Naive thymus-derived CD4-positive, alpha-beta T cell (primary cell): ENCODE measurements at regions not wholly inside any gene's neighbourhood (a gene's known extent, or its start where the extent isn't known, plus 50 kb on each side); places are given as distances from the start of the nearest gene placed in this dataset.

ENCODE experiments used
- ATAC-seq: fragments of 150-1000 bp; cut with Tn5 transposase; 2 replicates; pipeline ENCODE4 v1.10.0; 2021; ENCODE audit warnings: mild to moderate bottlenecking, moderate library complexity
- CTCF ChIA-PET: fragments of 350-600 bp; sonication (Branson Sonifier 250); formaldehyde crosslinking; loops from one replicate; lab custom pipeline; 2021; ENCODE audit warnings: antibody characterized with exemption; lab: Charles Lee
- POLR2A ChIA-PET: fragments of 350-600 bp; sonication (Branson Sonifier 250); formaldehyde crosslinking; loops from one replicate; lab custom pipeline; 2021; ENCODE audit warnings: antibody characterized with exemption, inconsistent platforms; lab: Charles Lee
- DNase-seq, 9 donors: peaks; one replicate each; pipeline versions ENCODE4 v3.0.0 to v3.0.0-alpha.2; 2020 to 2022; ENCODE audit warnings: mixed read lengths in 1 of 9
- H3K27ac ChIP-seq: one replicate; pipeline ENCODE4 v1.7.0; 2013; ENCODE audit warnings: mild to moderate bottlenecking, low read depth, low read length, moderate library complexity
- H3K27me3 ChIP-seq, 2 donors: one replicate each; pipeline ENCODE4 v1.7.0; 2013; ENCODE audit warnings: low read length in 2 of 2, mild to moderate bottlenecking in 2 of 2, moderate library complexity in 2 of 2; ENCODE audit not compliant: control insufficient read depth in 2 of 2, insufficient read depth in 2 of 2
- H3K36me3 ChIP-seq, 3 experiments: 1 replicate in 2 of 3; 2 replicates in 1 of 3; pipeline ENCODE4 v1.7.0; 2013; ENCODE audit warnings: low read length in 3 of 3, mild to moderate bottlenecking in 3 of 3, moderate library complexity in 1 of 3; ENCODE audit not compliant: insufficient read depth in 3 of 3, control insufficient read depth in 2 of 3
- H3K4me1 ChIP-seq, 2 donors: one replicate each; pipeline ENCODE4 v1.7.0; 2013; ENCODE audit warnings: low read length in 2 of 2, mild to moderate bottlenecking in 2 of 2, moderate library complexity in 1 of 2; ENCODE audit not compliant: control insufficient read depth in 2 of 2, insufficient read depth in 2 of 2
- H3K4me3 ChIP-seq: 2 replicates; pipeline ENCODE4 v1.7.0; 2013; ENCODE audit warnings: mild to moderate bottlenecking, low read length
- H3K9me3 ChIP-seq, 3 experiments: 1 replicate in 2 of 3; 2 replicates in 1 of 3; pipeline ENCODE4 v1.7.0; 2013; ENCODE audit warnings: low read length in 3 of 3; ENCODE audit not compliant: control insufficient read depth in 2 of 3
- H3K27ac Mint-ChIP-seq, 9 donors: one replicate each; pipeline ENCODE4 v1.8.0; 2020 to 2022; ENCODE audit warnings: mixed read lengths in 9 of 9, mild to moderate bottlenecking in 8 of 9, moderate library complexity in 5 of 9, inconsistent platforms in 2 of 9
- H3K27me3 Mint-ChIP-seq, 5 donors: one replicate each; pipeline ENCODE4 v1.8.0; 2021 to 2022; ENCODE audit warnings: mixed read lengths in 5 of 5, mild to moderate bottlenecking in 1 of 5
- H3K36me3 Mint-ChIP-seq, 5 donors: one replicate each; pipeline ENCODE4 v1.8.0; 2020 to 2022; ENCODE audit warnings: mixed read lengths in 5 of 5, mild to moderate bottlenecking in 3 of 5, inconsistent platforms in 1 of 5
- H3K4me1 Mint-ChIP-seq, 7 donors: one replicate each; pipeline ENCODE4 v1.8.0; 2020 to 2022; ENCODE audit warnings: mixed read lengths in 7 of 7, mild to moderate bottlenecking in 3 of 7, inconsistent platforms in 1 of 7
- H3K4me3 Mint-ChIP-seq, 10 donors: one replicate each; pipeline ENCODE4 v1.8.0; 2020 to 2022; ENCODE audit warnings: mild to moderate bottlenecking in 10 of 10, mixed read lengths in 10 of 10, moderate library complexity in 6 of 10, inconsistent platforms in 2 of 10
- H3K9me3 Mint-ChIP-seq, 11 donors: one replicate each; pipeline ENCODE4 v1.8.0; 2020 to 2022; ENCODE audit warnings: mixed read lengths in 11 of 11, mild to moderate bottlenecking in 4 of 11, inconsistent platforms in 1 of 11, moderate library complexity in 1 of 11
- intact Hi-C, 2 donors: fragments of 100-400 bp; cut with micrococcal nuclease; formaldehyde crosslinking; loops; one replicate each; pipeline ENCODE4 v1.15.1; 2023

GRCh38 chr10:8468477-8468876 is 414.0 kb downstream of the GATA3 start:
- Mint-ChIP-seq H3K27me3 (peaks cover under 1 to 42% (median 11%) of the 10 kb centered on the region in 5 donors), H3K36me3 (peaks cover 0 to 2% (median 0%) of the 10 kb centered on the region in 5 donors), H3K4me1 (peaks cover 0 to 3% (median 0%) of the 10 kb centered on the region in 7 donors), H3K4me3 (no peak overlapping the region), H3K9me3 (peaks cover 0 to 2% (median 0%) of the 10 kb centered on the region in 11 donors), H3K27ac (no peak overlapping the region)
- ATAC-seq = no peak
- CTCF ChIA-PET = interaction anchor here (0.5 to 0.6 kb wide), 2 partner anchors 124 to 741 kb away, joined by 3 read pairs; no protein-coding TSS in a partner anchor
- POLR2A ChIA-PET = no interaction called here
- H3K4me1 ChIP-seq = no peaks in the 10 kb centered on the region
- H3K36me3 ChIP-seq = no peaks in the 10 kb centered on the region
- intact Hi-C loops = no loop called here
- no peaks in the 10 kb centered on the region for H3K27me3 ChIP-seq
- H3K4me3 ChIP-seq = no peak overlapping the region
- no peak overlapping the region for H3K27ac ChIP-seq
- no peak for DNase-seq
- no peaks in the 10 kb centered on the region for H3K9me3 ChIP-seq

GRCh38 chr10:8473205-8473604 is 418.7 kb downstream of the GATA3 start:
- Mint-ChIP-seq H3K9me3 (peaks cover 0 to 9% (median 6%) of the 10 kb centered on the region in 11 donors), H3K36me3 (peaks cover 0 to 2% (median 0%) of the 10 kb centered on the region in 5 donors), H3K27me3 (peaks cover 8 to 46% (median 25%) of the 10 kb centered on the region in 5 donors), H3K27ac (no peak overlapping the region), H3K4me1 (peaks cover 0 to 3% (median 0%) of the 10 kb centered on the region in 7 donors), H3K4me3 (no peak overlapping the region)
- intact Hi-C loops = loop anchor here (1.0 to 10.0 kb wide), 10 partner anchors 68 to 948 kb away; no protein-coding TSS in a partner anchor
- ChIA-PET POLR2A (no interaction called here), CTCF (interaction anchor here (1.5 kb wide), 1 partner anchor 414 kb away, joined by 3 read pairs; no protein-coding TSS in a partner anchor)
- peak; percentile 51 for ATAC-seq
- no peak overlapping the region for H3K4me3 ChIP-seq
- no peaks in the 10 kb centered on the region for H3K36me3 ChIP-seq
- DNase-seq = peak in 7 of 9 donors; percentile 8 to 61 (median 36)
- H3K4me1 ChIP-seq = no peaks in the 10 kb centered on the region
- no peaks in the 10 kb centered on the region for H3K27me3 ChIP-seq
- no peak overlapping the region for H3K27ac ChIP-seq
- H3K9me3 ChIP-seq = no peaks in the 10 kb centered on the region

GRCh38 chr10:8477300-8477699 is 422.8 kb downstream of the GATA3 start:
- ATAC-seq (no peak), DNase-seq (no peak)
- peaks cover 0 to 2% (median 0%) of the 10 kb centered on the region in 5 donors for H3K36me3 Mint-ChIP-seq
- H3K4me3 Mint-ChIP-seq = no peak overlapping the region
- no peaks in the 10 kb centered on the region for H3K4me1 ChIP-seq
- peaks cover 0 to 1% (median 0%) of the 10 kb centered on the region in 7 donors for H3K4me1 Mint-ChIP-seq
- H3K4me3 ChIP-seq = no peak overlapping the region
- no peaks in the 10 kb centered on the region for H3K27me3 ChIP-seq
- CTCF ChIA-PET = interaction anchor here (1.3 kb wide), 1 partner anchor 732 kb away, joined by 4 read pairs; no protein-coding TSS in a partner anchor
- no peak overlapping the region for H3K27ac Mint-ChIP-seq
- H3K27ac ChIP-seq = no peak overlapping the region
- peaks cover 28 to 51% (median 39%) of the 10 kb centered on the region in 5 donors for H3K27me3 Mint-ChIP-seq
- H3K9me3 Mint-ChIP-seq = peaks cover 0 to 9% (median 6%) of the 10 kb centered on the region in 11 donors
- H3K9me3 ChIP-seq = no peaks in the 10 kb centered on the region
- no peaks in the 10 kb centered on the region for H3K36me3 ChIP-seq
- intact Hi-C loops = loop anchor here in 1 of 2 donors (10.0 kb wide), 1 partner anchor 952 kb away; no protein-coding TSS in a partner anchor
- POLR2A ChIA-PET = no interaction called here

- no peaks in the 10 kb centered on the region for H3K27me3 ChIP-seq
Observed at GRCh38 chr10:8481718-8482504, 427.4 kb downstream of the GATA3 start.

GRCh38 chr10:8485032-8485431 is 430.5 kb downstream of the GATA3 start:
- Mint-ChIP-seq H3K4me1 (peaks cover 0 to 6% (median 0%) of the 10 kb centered on the region in 7 donors), H3K4me3 (no peak overlapping the region), H3K9me3 (no peaks in the 10 kb centered on the region), H3K27ac (no peak overlapping the region), H3K36me3 (no peaks in the 10 kb centered on the region), H3K27me3 (peaks cover 18 to 36% (median 29%) of the 10 kb centered on the region in 5 donors)
- H3K27me3 ChIP-seq = no peaks in the 10 kb centered on the region
- no peak overlapping the region for H3K4me3 ChIP-seq
- no peak overlapping the region for H3K27ac ChIP-seq
- H3K9me3 ChIP-seq = no peaks in the 10 kb centered on the region
- no peaks in the 10 kb centered on the region for H3K4me1 ChIP-seq
- ATAC-seq (no peak), DNase-seq (no peak)
- intact Hi-C loops = no loop called here
- POLR2A ChIA-PET = no interaction called here
- no peaks in the 10 kb centered on the region for H3K36me3 ChIP-seq
- CTCF ChIA-PET = no interaction called here

More at GRCh38 chr10:8481718-8482504, 427.4 kb downstream of the GATA3 start:
- Histone ChIP-seq H3K27ac (no peak overlapping the region), H3K4me3 (no peak overlapping the region), H3K4me1 (no peaks in the 10 kb centered on the region), H3K36me3 (no peaks in the 10 kb centered on the region), H3K9me3 (no peaks in the 10 kb centered on the region)
- Mint-ChIP-seq H3K4me1 (peaks cover 0 to 6% (median 0%) of the 10 kb centered on the region in 7 donors), H3K9me3 (peaks cover 0 to 9% (median 5%) of the 10 kb centered on the region in 11 donors), H3K27me3 (peaks cover 22 to 44% (median 39%) of the 10 kb centered on the region in 5 donors), H3K4me3 (no peak overlapping the region), H3K36me3 (peaks cover 0 to 2% (median 0%) of the 10 kb centered on the region in 5 donors), H3K27ac (no peak overlapping the region)
- POLR2A ChIA-PET = interaction anchor here (0.6 kb wide), 1 partner anchor 32 kb away, joined by 3 read pairs; no protein-coding TSS in a partner anchor
- ATAC-seq (no peak), DNase-seq (no peak)
- CTCF ChIA-PET = interaction anchor here (0.6 kb wide), 1 partner anchor 316 kb away, joined by 6 read pairs; no protein-coding TSS in a partner anchor
- intact Hi-C loops = no loop called here

GRCh38 chr10:8487346-8487745 is 432.9 kb downstream of the GATA3 start:
- H3K4me3 Mint-ChIP-seq = no peak overlapping the region
- peaks cover 8 to 23% (median 15%) of the 10 kb centered on the region in 5 donors for H3K27me3 Mint-ChIP-seq
- Histone ChIP-seq H3K36me3 (no peaks in the 10 kb centered on the region), H3K27ac (no peak overlapping the region), H3K4me1 (no peaks in the 10 kb centered on the region), H3K4me3 (no peak overlapping the region), H3K9me3 (no peaks in the 10 kb centered on the region), H3K27me3 (no peaks in the 10 kb centered on the region)
- ChIA-PET POLR2A (interaction anchor here (0.6 kb wide), 1 partner anchor 143 kb away, joined by 6 read pairs; no protein-coding TSS in a partner anchor), CTCF (no interaction called here)
- H3K9me3 Mint-ChIP-seq = no peaks in the 10 kb centered on the region
- ATAC-seq = no peak
- DNase-seq = no peak
- H3K4me1 Mint-ChIP-seq = peaks cover 0 to 6% (median 0%) of the 10 kb centered on the region in 7 donors
- intact Hi-C loops = no loop called here
- no peaks in the 10 kb centered on the region for H3K36me3 Mint-ChIP-seq
- H3K27ac Mint-ChIP-seq = peak overlapping the region in 1 of 9 donors; percentile 12
